Tibial nerve (tissue), 4 donors: ENCODE measurements at regions not wholly inside any gene's neighbourhood (a gene's known extent, or its start where the extent isn't known, plus 50 kb on each side); places are given as distances from the start of the nearest gene placed in this dataset.

Experiments
- DNase-seq, 2 donors: peaks; one replicate each; pipeline ENCODE4 v3.0.0-alpha.2; 2019; ENCODE audit warnings: low spot score in 2 of 2
- H3K27ac ChIP-seq, 4 donors: fragments of 200-600 bp; sonication (generic) in 3 of 4; one replicate each; pipeline ENCODE4 v1.5.1; 2017 to 2019; ENCODE audit warnings: mild to moderate bottlenecking in 1 of 4
- H3K27me3 ChIP-seq, 2 donors: fragments of 200-600 bp; sonication (generic) in 1 of 2; one replicate each; pipeline versions ENCODE4 v1.5.1 to v1.6.0; 2017 to 2019
- H3K36me3 ChIP-seq, 3 donors: fragments of 200-600 bp; sonication (generic); one replicate each; pipeline ENCODE4 v1.5.1; 2018 to 2019
- H3K4me1 ChIP-seq, 4 donors: fragments of 200-600 bp; sonication (generic) in 3 of 4; one replicate each; pipeline ENCODE4 v1.5.1; 2017 to 2019
- H3K4me3 ChIP-seq, 4 donors: fragments of 200-600 bp; sonication (generic) in 3 of 4; one replicate each; pipeline ENCODE4 v1.5.1; 2017 to 2019; ENCODE audit warnings: mild to moderate bottlenecking in 1 of 4, moderate library complexity in 1 of 4
- H3K9me3 ChIP-seq, 4 donors: fragments of 200-600 bp; sonication (generic) in 3 of 4; one replicate each; pipeline ENCODE4 v1.5.1; 2017 to 2019
- CTCF ChIP-seq, 5 experiments: fragments of 200-600 bp in 3 of 5; fragments of 450-650 bp in 2 of 5; sonication (generic) in 3 of 5; IDR thresholded peaks; one replicate each; pipeline ENCODE4 v1.5.1; 2016 to 2019; ENCODE audit warnings: antibody characterized with exemption in 5 of 5, mild to moderate bottlenecking in 3 of 5, moderate library complexity in 2 of 5
- EP300 ChIP-seq, 2 donors: sonication (generic); formaldehyde crosslinking; IDR thresholded peaks; one replicate each; pipeline ENCODE4 v1.6.1; 2017; ENCODE audit warnings: antibody characterized with exemption in 2 of 2, mild to moderate bottlenecking in 1 of 2
- POLR2A ChIP-seq, 2 donors: fragments of 450-650 bp; IDR thresholded peaks; one replicate each; pipeline ENCODE4 v1.6.1; 2017; ENCODE audit warnings: antibody characterized with exemption in 2 of 2, mild to moderate bottlenecking in 2 of 2, moderate library complexity in 2 of 2
- WGBS, 2 donors: methylation state at CpG; one replicate each; pipeline ENCODE4 v1.1.5; 2018; 5-methylcytosine and 5-hydroxymethylcytosine counted together

GRCh38 chr4:67101612-67102011 lies 443.7 kb downstream of the CENPC start:
- no peak for DNase-seq
- H3K4me1 ChIP-seq: peaks cover 0 to 6% (median 0%) of the 10 kb centered on the region in 4 donors
- no peaks in the 10 kb centered on the region for H3K27me3 ChIP-seq
- H3K4me3 ChIP-seq: no peak overlapping the region
- H3K9me3 ChIP-seq: no peaks in the 10 kb centered on the region
- TF ChIP-seq POLR2A (IDR thresholded peaks at IDR 0.05) (no peak), CTCF (IDR thresholded peaks at IDR 0.05) (no peak), EP300 (IDR thresholded peaks at IDR 0.05) (no peak)
- H3K36me3 ChIP-seq: no peaks in the 10 kb centered on the region
- H3K27ac ChIP-seq: no peak overlapping the region

- no peaks in the 10 kb centered on the region for H3K9me3 ChIP-seq
- WGBS, 2 donors: 67 to 72% methylated on average over 4 of the region's 4 CpGs
- no peak overlapping the region for H3K4me3 ChIP-seq
- no peak for DNase-seq
- no peak for TF ChIP-seq EP300 (IDR thresholded peaks at IDR 0.05)
- no peak for TF ChIP-seq POLR2A (IDR thresholded peaks at IDR 0.05)
- H3K27ac ChIP-seq: no peak overlapping the region
- H3K27me3 ChIP-seq: no peaks in the 10 kb centered on the region
- no peaks in the 10 kb centered on the region for H3K4me1 ChIP-seq
- H3K36me3 ChIP-seq: no peaks in the 10 kb centered on the region
These were observed 453.0 kb downstream of the CENPC start for GRCh38 chr4:67092351-67092750.

DNA sequence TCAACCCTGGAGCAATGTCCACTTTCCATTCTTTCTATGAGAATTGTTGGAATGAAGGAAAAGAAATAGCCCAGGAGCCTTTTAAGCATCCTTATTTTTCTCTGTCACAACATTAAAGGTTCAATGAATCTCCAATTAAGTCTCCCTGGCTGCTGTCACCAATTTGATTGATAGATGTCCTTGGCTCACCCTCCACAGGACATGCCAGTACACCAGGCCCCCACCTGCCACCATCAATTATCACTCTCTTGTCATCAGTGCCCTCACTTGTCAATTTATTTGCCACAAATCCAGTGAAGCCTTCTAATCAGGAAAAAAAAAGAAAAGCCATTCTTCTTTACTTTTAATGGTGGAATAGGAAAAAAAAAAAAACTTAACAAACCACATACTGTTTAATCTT lies 453.6 kb downstream of the CENPC start:
- Histone ChIP-seq H3K4me3 (no peak overlapping the region), H3K36me3 (no peaks in the 10 kb centered on the region), H3K9me3 (no peaks in the 10 kb centered on the region), H3K4me1 (no peaks in the 10 kb centered on the region), H3K27ac (no peak overlapping the region), H3K27me3 (no peaks in the 10 kb centered on the region)
- TF ChIP-seq CTCF (IDR thresholded peaks at IDR 0.05) (no peak), EP300 (IDR thresholded peaks at IDR 0.05) (no peak), POLR2A (IDR thresholded peaks at IDR 0.05) (no peak)
- no peak for DNase-seq

DNA sequence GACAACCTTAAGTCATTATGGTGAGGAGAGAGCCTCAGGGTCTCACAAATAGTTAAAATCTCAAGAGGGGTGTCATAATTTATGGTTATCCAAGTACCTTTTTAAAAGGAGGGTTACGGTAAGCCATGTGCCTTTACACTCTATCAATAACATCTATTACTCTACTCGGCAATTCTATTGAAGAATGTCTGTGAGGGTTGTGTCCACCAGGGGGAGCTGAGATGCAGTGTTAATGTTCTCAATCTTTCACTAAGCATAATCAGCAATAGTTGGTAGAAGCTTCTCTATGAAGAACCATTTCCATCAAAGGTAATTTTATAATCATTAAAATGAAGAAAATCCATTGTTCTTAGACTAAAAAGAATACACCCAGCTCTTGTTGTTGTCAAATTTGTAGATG lies 457.4 kb downstream of the CENPC start:
- Histone ChIP-seq H3K36me3 (no peaks in the 10 kb centered on the region), H3K4me1 (peaks cover 0 to 5% (median 0%) of the 10 kb centered on the region in 4 donors), H3K27ac (no peak overlapping the region), H3K27me3 (no peaks in the 10 kb centered on the region), H3K9me3 (no peaks in the 10 kb centered on the region), H3K4me3 (no peak overlapping the region)
- peak; percentile 21 to 64 for DNase-seq
- TF ChIP-seq CTCF (IDR thresholded peaks at IDR 0.05): peak; percentile 18 to 39 (median 30)
- no peak for TF ChIP-seq EP300 (IDR thresholded peaks at IDR 0.05)
- TF ChIP-seq POLR2A (IDR thresholded peaks at IDR 0.05): no peak
- WGBS, 2 donors: 85 to 93% methylated on average over 2 of the region's 2 CpGs

DNA sequence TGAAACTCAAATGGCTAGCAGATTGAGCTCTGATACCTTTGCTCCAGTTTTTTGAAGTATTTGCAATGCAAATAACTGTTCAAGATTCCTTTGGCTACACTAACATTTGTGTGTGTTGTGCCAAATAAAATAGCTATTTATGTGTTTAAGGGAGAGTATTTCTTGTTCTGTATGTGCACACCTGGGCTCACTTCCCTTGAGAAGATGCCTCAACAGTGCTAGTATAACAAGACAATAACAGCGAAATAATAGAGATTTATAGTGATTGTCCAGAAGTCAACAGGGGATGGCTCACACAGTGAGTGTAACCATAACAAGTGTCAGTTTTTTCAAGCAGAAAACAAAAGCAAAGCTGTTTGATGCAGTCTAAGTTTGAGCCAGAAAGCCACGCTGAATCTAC lies 460.5 kb downstream of the CENPC start:
- no peak for TF ChIP-seq EP300 (IDR thresholded peaks at IDR 0.05)
- TF ChIP-seq CTCF (IDR thresholded peaks at IDR 0.05): no peak
- no peak for TF ChIP-seq POLR2A (IDR thresholded peaks at IDR 0.05)
- no peak overlapping the region for H3K4me3 ChIP-seq
- H3K4me1 ChIP-seq: peaks cover 0 to 5% (median 0%) of the 10 kb centered on the region in 4 donors
- H3K9me3 ChIP-seq: no peaks in the 10 kb centered on the region
- no peak for DNase-seq
- peak overlapping the region in 2 of 4 donors; percentile 27 to 28 for H3K27ac ChIP-seq
- no peaks in the 10 kb centered on the region for H3K27me3 ChIP-seq
- 21 to 27% methylated on average over 2 of the region's 2 CpGs for WGBS, 2 donors
- H3K36me3 ChIP-seq: no peaks in the 10 kb centered on the region

DNA sequence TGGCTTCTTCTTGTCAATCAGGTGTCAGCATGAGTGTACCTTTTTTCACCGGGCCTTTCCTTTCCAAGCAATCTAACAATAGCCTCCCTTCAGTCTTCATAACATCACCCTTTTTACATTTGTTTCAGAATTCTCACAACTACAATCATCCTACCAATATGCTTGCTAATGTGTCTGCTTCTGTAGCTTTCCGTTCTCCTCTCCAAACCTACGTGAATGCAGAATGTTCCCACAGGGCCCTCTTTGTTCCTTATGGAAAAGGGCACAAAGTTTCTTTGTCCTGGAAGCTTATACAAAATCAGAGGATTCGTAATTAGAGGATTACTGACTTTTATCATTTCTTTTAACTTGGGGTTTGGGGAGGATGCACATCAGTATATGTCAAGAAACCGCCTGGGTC lies 461.8 kb downstream of the CENPC start:
- TF ChIP-seq EP300 (IDR thresholded peaks at IDR 0.05): no peak
- no peak for TF ChIP-seq POLR2A (IDR thresholded peaks at IDR 0.05)
- TF ChIP-seq CTCF (IDR thresholded peaks at IDR 0.05): no peak
- no peak for DNase-seq
- 53 to 54% methylated on average over 5 of the region's 5 CpGs for WGBS, 2 donors
- Histone ChIP-seq H3K4me1 (peaks cover 0 to 5% (median 0%) of the 10 kb centered on the region in 4 donors), H3K27me3 (no peaks in the 10 kb centered on the region), H3K4me3 (no peak overlapping the region), H3K36me3 (no peaks in the 10 kb centered on the region), H3K9me3 (no peaks in the 10 kb centered on the region), H3K27ac (no peak overlapping the region)
